ENCODE measurements at regions not wholly inside any gene's neighbourhood (a gene's known extent, or its start where the extent isn't known, plus 50 kb on each side); places are given as distances from the start of the nearest gene placed in this dataset.
"Not testable (repeated sequence)": the region's sequence is repeated elsewhere in the genome, so short reads cannot be mapped to it uniquely, and the experiment has no call there.

DNA sequence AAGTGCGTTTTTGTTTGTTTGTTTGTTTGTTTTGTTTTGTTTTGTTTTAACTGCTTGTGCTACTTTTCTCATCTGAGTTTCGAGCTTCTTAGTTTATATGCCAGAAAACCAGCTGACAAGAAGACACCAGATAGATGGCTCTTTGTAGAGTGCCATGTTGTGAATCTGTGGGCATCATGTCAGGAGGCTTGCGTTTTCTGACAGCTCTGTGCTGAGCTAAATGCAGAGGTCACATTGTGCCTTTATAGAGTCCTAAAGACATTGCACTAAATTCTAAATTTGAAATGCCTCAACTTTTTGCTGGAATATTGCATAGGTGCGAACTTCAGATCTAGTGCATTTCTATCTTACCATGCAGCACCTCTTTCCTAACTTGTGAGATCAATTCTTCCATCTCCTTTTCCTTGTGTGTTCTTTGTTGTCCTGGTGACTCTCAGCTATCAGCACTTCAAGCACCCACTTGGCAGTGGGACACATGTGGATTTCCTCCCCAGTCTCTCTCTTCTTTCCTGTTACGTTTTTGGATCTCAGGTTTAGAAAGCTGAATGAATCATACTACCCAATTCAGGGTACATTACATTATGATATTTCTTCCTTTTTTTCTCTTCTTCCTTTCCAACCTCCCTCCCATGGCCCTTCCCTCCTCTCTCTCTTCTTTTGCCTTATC lies 379.0 kb upstream of the RPS23 start:
- no peak for DNase-seq (ENCODE audit: low read depth in 4 of 4, low spot score in 1 of 4)

DNA sequence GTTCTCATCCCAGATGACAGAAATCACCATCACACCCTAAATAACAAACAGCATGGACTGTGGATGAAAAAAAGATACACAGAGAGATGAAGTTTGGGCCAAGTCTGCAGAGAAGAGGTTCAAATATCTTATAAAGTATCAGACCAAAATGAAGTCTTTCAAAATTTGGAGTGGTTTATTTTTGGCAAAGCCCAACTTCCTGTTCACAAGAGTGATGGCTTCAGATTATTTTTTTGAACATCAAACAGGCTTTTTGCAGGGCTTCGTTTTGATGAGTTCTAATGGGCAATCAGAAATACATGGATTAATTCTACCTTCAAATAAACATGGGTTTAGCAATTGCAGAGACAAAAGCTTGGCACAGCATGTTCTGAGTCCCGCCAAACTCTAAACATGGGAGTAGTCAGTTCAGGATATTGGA lies 378.2 kb upstream of the RPS23 start:
- no peak for DNase-seq (ENCODE audit: low read depth in 4 of 4, low spot score in 1 of 4)

DNA sequence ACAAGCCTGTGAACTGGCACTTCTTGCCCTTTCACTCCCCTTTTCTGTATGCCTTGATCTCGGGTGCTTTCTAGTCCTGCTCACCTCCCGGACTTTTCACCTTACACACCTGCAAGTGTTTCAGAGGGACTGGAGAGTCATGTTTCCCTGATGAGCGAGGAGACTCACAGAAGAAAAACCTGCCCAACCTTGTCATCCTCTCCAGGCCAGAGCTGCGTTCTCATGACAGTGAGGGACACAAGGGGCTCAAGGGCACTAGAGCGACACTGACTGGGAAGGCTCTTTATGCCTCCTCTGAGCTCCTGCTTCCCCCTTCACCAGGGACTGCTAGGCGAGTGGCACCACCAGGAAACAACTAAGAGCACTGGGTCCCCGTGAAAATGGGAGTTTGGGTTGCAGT lies 376.9 kb upstream of the RPS23 start:
- no peak for DNase-seq (ENCODE audit: low read depth in 4 of 4, low spot score in 1 of 4)

DNA sequence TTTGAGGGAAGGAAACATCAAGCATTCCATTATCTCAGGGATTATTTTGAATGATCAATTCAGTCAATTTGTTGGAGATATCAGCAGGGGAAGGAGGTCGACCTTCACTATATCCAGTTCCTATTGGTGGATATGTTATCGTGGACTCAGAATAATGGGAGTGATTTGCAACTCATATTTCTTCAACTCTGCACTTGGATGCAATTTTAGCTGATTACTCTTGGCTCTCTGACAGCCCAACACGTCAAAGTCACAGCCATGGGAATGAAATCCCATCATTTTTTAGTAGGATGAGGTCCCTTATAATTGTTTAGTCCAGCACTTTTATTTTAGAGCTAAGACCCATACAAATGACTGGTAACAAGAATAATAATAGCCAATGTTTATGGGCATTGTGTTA lies 371.8 kb upstream of the RPS23 start:
- DNase-seq (ENCODE audit: low read depth in 4 of 4, low spot score in 1 of 4), result no peak

DNA sequence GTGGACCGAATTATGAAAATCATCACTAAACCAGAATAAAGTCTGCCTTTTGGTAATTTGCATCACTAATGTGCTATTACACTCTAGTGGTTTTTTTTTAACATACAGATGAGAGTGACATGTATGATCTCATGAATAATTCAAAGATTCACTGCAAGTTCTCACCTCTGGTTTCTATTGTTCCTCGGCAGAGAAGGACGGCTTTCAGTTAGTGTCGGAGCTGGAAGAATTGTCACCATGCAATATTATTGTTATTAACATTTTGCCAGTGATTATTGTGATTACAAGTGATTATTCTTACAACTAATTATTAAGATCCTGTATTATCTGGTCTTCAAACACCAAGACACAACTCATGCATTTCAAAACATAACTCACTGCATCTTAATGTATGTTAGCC lies 366.6 kb upstream of the RPS23 start:
- no peak for DNase-seq (ENCODE audit: low read depth in 4 of 4, low spot score in 1 of 4)

DNA sequence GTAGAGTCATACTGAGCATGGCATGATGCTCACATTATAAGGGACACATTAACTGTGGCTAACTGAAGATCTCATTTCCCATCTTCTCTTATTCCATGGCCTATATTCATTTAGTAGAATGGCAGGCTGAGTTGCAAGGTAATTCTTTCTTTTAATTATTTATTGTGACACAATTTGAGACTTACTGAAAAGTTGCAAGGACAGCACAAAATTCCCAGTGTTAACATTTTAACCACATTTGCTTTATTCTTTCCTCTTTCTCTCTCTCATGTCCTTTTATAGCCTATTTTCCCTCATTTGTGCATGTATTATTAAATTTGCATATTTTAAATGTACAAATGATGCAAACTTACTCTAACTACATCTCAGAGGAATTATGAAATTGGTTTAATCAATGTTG lies 366.1 kb upstream of the RPS23 start:
- no peak for DNase-seq (ENCODE audit: low read depth in 4 of 4, low spot score in 1 of 4)

DNA sequence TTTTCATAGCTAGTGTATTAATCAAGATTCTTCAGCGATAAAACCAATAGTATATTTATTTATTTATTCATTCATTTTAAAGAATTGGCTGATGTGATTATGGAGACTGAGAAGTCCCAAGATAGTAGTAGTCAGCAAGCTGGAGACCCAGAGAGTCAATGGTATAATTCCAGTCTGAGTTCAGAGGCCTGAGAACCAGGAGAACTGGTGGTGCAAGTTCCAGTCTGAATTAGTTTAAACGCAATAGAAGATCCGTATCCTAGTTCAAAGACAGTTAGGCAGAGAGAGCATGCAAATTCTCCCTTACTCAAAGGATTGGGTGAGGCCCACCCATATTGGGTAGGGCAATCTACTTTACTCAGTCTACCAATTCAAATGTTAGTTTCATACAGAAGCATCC lies 364.2 kb upstream of the RPS23 start:
- DNase-seq (ENCODE audit: low read depth in 4 of 4, low spot score in 1 of 4), result no peak

DNA sequence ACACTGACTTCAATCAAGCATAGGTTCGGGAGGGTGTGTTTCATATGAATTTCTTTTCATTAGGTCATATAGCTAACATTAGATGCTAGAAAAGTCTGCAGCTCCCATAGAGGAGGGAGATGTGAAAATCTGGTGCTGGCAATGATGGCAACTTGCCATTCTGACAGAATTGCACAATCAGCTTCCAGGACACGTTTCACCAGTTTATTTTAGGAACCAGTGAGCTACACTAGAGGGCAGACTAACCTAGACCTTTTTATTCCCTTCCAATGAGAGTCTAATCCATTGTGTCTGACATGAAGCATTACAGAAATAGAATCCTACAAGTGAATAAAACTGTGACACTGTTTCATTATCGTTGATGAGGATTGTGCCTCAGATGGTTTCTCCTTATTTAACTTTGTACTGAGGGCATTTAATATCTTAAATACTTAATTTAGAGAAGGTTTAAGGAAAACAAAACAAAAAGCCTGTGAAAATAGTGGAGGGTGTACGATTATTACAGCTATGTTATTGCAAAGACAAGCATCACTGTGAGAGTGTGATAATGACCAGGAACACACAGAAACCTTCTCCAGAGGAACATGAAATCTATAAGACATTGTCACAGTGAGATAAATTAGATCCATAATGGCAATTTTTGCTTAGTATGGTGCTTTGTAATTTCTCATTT lies 363.3 kb upstream of the RPS23 start:
- DNase-seq (ENCODE audit: low read depth in 4 of 4, low spot score in 1 of 4), result no peak

DNA sequence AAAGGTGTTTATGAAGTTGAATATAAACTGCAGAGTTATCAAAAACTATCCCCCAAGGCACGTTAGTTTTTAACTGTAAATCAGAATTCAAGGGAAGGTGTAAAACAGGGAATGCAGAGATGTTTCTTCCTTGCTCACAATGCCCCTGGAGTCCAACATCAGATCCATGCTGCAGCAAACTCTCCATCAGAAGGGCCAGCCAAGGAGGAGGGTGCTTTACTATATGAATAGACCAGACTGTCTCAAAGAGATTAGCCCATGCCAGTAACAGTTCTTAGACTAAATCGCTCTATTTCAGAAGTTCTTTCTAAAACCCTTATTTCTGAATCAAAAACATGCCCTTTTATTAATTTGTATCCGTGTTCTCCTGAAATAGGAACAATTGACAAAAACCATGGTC lies 362.8 kb upstream of the RPS23 start:
- no peak for DNase-seq (ENCODE audit: low read depth in 4 of 4, low spot score in 1 of 4)

DNA sequence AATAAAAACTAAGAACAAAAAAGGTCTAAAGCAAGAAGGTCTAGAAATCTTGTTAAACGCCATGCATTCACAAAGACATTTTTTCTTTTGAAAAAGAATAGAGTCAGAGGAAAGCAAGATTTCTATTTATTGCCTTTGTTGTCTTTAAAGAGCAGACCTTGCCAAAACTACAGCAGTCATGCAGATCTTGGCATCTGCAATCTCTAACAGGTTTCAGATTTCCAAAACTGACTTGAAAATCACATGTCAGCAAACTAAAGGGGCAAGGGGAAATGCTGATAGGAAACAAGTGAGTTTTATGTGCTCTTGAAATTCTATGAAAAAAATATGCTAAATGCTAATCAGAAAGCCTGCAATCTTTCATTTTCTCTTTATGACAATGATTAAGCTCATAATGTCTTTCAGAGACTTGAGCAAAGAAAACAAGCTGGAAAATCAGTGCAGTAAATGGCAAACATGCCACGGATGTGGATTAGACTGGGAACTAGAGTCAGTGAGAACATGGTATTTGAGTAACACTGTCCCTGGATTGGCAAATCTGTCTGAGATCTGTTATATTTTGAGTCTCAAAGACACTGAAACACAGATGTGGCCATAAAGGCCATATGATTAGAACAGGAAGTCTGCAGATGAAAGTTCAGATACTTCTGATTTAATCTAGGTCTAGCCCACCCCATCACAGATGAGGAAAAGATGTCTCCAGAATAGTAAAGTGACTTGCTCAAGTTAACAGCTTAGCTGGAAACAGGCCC lies 361.4 kb upstream of the RPS23 start:
- no peak for DNase-seq (ENCODE audit: low read depth in 4 of 4, low spot score in 1 of 4)

DNA sequence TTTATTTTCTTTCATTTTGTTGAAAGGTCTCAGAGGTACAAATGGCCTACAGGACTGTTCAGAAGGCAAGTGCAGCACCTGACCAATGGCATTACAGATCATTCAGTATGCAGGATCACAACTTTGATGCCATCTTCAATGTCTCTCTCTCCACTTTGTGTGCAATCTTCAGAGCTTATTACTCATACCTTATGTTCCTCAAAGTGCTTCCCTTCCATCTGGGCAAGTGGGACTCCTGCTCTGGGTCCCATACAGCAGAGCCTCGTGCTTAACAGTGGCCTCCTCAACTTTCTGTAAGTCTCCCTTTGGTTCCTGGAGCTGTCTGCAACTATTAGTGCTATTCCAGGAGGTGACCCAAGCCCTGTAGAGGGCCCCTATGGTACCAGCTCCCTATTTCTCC lies 358.4 kb upstream of the RPS23 start:
- DNase-seq (ENCODE audit: low read depth in 4 of 4, low spot score in 1 of 4), result no peak

DNA sequence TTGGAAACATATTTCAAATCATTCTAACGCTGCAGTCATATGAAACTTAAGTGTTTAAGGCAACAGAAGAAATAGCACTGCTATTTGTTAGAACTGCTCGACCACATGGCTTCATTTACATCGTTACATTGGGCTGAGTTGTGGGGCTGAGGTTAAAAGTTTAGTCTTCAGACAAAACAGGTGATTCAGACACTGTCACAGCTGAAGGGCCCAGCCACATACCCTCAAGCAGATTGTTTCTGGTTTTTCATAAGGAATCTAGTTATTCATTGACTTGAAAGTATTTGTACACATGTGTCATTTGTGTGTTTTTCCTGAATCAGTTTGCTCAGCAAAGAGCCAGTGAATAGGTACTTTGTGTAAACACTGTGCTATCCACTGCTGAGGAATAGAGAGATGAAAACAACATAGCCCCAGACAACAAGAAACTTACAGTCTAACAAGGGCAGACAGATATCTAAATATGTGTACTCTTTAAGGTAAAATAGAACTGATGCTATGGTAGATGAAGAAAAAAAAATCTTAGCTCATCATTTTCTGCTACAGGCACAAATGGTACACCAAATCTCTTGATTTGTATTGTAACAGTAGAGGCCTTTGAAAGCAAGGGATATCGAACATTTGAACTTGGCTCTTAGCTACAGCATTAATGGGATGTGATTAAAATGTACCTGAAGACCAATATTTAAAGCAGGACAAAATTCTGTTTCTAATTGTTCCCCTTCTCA lies 357.6 kb upstream of the RPS23 start:
- no peak for DNase-seq (ENCODE audit: low read depth in 4 of 4, low spot score in 1 of 4)

DNA sequence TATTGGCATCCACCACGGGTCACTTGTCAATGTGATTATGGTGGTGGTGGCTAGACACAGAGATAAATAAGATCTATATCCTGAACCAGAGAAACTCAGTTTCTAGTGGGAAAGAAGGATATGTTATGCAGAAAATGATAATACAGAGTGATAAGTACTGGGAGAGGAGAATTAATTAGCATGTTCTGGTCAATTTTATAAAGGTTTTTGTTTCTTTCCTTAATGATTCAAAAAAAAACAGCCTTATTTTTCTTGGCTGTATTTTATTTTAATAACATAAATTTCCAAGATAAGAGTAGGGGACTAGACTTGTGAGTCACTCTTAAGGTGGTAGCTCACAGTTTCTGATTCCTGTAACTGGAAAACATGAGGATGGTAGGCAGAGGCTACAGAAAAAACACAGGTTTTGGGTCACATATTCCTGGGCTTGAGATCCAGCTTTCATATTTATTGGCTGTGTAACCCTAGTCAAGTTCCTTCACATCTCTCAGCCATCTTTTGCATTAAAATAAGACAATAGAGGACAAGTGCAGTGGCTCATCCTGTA lies 350.3 kb upstream of the RPS23 start:
- DNase-seq (ENCODE audit: low read depth in 4 of 4, low spot score in 1 of 4), result no peak

DNA sequence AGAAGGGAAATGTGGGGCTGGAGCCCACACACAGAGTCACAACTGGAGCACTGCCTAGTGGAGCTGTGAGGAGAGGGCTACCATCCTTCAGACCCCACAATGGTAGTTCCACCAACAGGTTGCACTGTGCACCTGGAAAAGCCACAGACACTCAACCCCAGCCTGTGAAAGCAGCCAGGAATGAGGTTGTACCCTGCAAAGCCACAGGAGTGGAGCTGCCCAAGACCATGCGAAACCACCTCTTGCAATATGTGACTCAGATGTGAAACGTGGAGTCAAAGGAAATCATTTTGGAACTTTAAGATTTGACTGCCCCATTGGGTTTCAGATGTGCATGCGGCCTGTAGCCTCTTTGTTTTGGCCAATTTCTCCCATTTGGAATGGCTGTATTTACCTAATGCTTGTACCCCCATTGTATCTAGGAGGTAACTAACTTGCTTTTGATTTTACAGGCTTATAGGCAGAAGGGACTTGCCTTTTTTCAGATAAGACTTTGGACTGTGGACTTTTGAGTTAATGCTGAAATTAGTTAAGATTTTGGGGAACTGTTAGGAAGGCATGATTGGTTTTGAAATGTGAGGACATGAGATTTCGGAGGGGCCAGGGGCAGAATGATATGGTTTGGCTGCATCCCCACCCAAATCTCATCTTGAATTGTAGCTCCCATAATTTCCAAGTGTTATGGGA lies 348.9 kb upstream of the RPS23 start:
- DNase-seq (ENCODE audit: low read depth in 4 of 4, low spot score in 1 of 4), result not testable (repeated sequence)

DNA sequence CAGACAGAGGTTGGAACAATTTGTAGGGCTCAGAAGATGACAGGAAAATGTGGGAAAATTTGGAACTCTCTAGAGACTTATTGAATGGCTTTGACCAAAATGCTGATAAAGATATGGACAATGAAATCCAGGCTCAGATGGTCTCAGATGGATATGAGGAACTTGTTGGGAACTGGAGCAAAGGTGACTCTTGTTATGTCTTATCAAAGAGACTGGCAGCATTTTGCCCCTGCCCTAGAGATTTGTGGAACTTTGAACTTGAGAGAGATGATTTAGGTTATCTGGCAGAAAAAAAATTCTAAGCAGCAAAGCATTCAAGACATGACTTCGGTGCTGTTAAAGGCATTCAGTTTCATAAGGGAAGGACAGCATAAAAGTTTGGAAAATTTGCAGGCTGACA lies 347.9 kb upstream of the RPS23 start:
- not testable (repeated sequence) for DNase-seq (ENCODE audit: low read depth in 4 of 4, low spot score in 1 of 4)

DNA sequence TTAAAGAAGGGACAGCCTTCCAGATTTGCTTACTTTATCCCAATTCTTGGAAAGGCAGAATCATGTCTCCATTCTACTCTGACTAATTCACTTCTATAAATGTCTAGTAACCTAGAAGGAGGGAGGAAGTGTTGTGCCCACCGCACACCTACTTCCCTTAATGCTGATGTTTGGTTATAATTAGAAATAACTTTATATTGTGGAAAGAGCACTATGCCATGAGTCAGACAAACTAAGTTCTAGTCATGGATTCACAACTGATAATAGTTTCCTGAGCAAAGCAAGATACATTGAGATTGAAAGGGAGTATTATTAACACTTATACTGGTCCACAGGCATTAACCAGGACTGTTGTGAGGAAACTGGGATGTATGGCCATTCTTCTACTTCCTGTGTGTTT lies 345.9 kb upstream of the RPS23 start:
- DNase-seq (ENCODE audit: low read depth in 4 of 4, low spot score in 1 of 4), result no peak

DNA sequence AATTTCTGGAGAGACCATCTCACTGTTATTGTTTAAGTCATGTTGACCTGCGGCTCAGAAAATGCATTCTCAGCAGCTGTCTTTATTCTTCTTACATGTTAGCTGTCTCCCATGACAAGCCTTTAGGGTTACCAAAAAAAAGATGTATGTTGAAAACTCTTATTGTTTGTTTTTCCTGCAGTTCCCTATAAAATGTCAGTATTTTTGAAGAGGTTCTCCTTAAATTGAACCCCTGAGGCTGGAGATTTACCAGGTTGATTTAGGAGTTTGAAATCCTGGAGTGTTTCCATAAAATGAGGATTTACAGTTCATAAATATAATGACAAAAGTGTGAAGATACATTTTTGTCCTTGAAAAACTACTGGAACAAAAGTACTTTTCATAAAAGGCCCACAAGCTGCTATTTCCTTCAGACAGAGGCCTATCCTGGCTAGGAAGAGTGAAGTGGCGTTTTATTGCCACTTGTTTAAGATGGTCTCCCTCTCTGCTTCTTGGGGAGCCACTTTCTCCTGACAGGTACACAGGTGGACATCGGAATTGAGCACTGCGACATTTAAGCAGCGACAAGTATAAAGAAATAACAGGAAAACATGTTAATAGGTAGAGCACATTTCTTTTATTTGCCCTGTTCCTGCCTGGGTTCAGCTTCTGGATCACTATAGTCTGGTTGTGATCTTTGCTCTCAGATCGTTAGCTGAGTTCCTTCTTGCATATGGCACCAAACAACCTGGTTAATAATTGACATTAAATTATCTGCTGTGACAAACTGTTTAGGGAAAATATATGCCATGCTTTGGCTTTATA lies 344.8 kb upstream of the RPS23 start:
- DNase-seq (ENCODE audit: low read depth in 4 of 4, low spot score in 1 of 4), result no peak

DNA sequence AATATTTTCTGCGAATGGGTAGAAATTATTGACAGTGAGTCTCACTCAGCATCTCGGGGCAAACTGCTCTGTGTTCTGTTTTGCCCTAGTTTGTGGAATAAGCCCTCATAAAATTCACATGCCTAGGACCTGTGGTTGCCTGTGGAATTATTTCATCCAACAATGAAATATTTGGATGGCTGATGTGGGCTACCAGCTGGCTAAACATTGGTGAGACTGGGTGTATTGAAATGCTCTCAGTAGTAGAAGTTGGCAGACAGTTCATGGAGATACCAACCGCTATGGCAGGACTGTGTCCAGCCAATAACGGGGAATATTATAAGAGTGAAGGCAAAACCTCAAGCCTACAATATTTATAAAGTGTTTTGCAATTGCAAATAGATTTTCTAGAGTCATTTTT lies 344.1 kb upstream of the RPS23 start:
- DNase-seq (ENCODE audit: low read depth in 4 of 4, low spot score in 1 of 4), result no peak

DNA sequence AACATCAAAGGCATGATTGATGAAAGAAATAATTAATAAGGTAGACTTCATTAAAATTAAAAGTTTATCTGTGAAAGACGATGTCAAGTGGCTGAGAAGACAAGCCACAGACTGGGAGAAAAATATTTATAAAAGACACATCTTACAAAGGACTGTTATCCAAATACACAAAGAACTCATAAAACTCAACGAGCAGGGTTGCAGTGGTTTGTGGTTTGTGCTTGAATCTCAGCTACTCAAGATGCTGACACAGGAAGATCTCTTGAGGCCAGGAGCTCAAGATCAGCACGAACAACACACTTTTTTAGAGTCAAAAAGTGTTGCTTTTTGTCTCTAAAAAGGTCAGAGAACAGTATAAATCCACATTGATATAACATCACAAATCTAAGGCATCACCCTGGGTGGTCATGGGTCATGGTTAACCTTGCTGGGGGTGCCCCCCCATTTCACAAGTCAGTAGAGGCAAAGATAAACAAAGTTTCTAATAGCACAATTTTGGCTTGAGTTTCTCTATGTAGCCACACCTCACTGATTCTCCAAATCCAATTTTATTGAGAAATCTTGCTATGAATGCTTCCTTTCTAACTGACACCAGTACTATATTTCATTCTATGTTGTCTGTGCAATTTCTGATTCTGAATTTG lies 342.9 kb upstream of the RPS23 start:
- no peak for DNase-seq (ENCODE audit: low read depth in 4 of 4, low spot score in 1 of 4)

DNA sequence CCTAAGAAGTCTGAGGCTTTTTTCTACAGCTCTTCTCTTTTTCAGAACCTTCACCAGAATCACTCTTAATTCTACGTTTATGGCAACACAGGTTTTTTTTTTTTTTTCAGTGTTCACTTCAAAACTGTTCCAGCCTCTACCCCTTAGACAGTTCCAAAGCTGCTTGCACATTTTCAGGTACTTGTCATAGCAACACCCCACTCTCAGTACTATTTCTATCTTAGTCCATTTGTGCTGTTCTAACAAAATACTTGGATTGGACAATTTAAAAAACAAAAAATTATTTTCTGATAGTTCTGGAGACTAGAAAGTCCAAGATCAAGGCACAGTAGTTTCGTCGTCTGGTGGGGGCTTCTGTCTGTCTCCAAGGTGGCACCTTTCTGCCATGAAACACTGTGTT lies 340.9 kb upstream of the RPS23 start:
- no peak for DNase-seq (ENCODE audit: low read depth in 4 of 4, low spot score in 1 of 4)

Measured in stimulated activated CD4-positive, alpha-beta T cell treated with anti-CD3 and anti-CD28 coated beads, Interleukin-1b, Interleukin-23, amount 100 ng/mL, for 24 hours (primary cell).